Brain microvascular endothelial cell (primary cell): ENCODE measurements at regions not wholly inside any gene's neighbourhood (a gene's known extent, or its start where the extent isn't known, plus 50 kb on each side); places are given as distances from the start of the nearest gene placed in this dataset.

Experiments used
- DNase-seq: peaks from one replicate; pipeline ENCODE4 v3.0.0-alpha.2; 2020
- H3K27ac ChIP-seq: fragments of 250-450 bp; sonication (Bioruptor Pico); 2 replicates; pipeline ENCODE4 v1.5.1; 2020; ENCODE audit warnings: mild to moderate bottlenecking, moderate library complexity
- H3K27me3 ChIP-seq: fragments of 250-450 bp; sonication (Bioruptor Pico); replicated peaks from 2 replicates; pipeline ENCODE4 v1.5.1; 2020; ENCODE audit warnings: mild to moderate bottlenecking
- H3K36me3 ChIP-seq: fragments of 250-450 bp; sonication (Bioruptor Pico); replicated peaks from 2 replicates; pipeline ENCODE4 v1.5.1; 2020; ENCODE audit warnings: mild to moderate bottlenecking
- H3K4me3 ChIP-seq: 2 replicates; pipeline ENCODE4 v1.5.1; 2011; ENCODE audit warnings: low read depth, mild to moderate bottlenecking, control low read depth, low read length, moderate library complexity
- CTCF ChIP-seq: IDR thresholded peaks from 2 replicates; pipeline ENCODE4 v1.5.1; 2011; ENCODE audit warnings: low read depth, mild to moderate bottlenecking, moderate library complexity, low read length, control low read depth, inconsistent platforms; ENCODE audit errors: missing control alignments
- in situ Hi-C: cut with HindIII; loops from 2 replicates; pipeline ENCODE4 v1.10.0; 2017; ENCODE audit warnings: low sequenced_read_pairs, low pct_ligation_motif_present

GRCh38 chr16:88293097-88293496 lies 89.7 kb upstream of the ZNF469 start:
- Histone ChIP-seq H3K27ac (no peak overlapping the region), H3K27me3 (no peaks in the 10 kb centered on the region), H3K4me3 (no peak overlapping the region), H3K36me3 (no peaks in the 10 kb centered on the region)
- no peak for TF ChIP-seq CTCF
- DNase-seq = no peak
- in situ Hi-C loops = no loop called here

GRCh38 chr16:88295671-88296436 lies 86.9 kb upstream of the ZNF469 start:
- H3K36me3 ChIP-seq = no peaks in the 10 kb centered on the region
- no peak overlapping the region for H3K27ac ChIP-seq
- no peak for TF ChIP-seq CTCF
- in situ Hi-C loops = no loop called here
- DNase-seq = no peak
- H3K27me3 ChIP-seq = no peaks in the 10 kb centered on the region
- H3K4me3 ChIP-seq = no peak overlapping the region

GRCh38 chr16:88296437-88297177 lies 86.2 kb upstream of the ZNF469 start:
- H3K27ac ChIP-seq = no peak overlapping the region
- in situ Hi-C loops = no loop called here
- H3K36me3 ChIP-seq = no peaks in the 10 kb centered on the region
- DNase-seq = no peak
- H3K27me3 ChIP-seq = no peaks in the 10 kb centered on the region
- TF ChIP-seq CTCF = no peak
- no peak overlapping the region for H3K4me3 ChIP-seq

- DNase-seq = no peak
- Histone ChIP-seq H3K27ac (no peak overlapping the region), H3K4me3 (no peak overlapping the region), H3K27me3 (no peaks in the 10 kb centered on the region), H3K36me3 (no peaks in the 10 kb centered on the region)
- no peak for TF ChIP-seq CTCF
- in situ Hi-C loops = no loop called here
Measured at GRCh38 chr16:88297178-88297720, 85.5 kb upstream of the ZNF469 start.

- no peak for TF ChIP-seq CTCF
- peak; percentile 54 for DNase-seq
- Histone ChIP-seq H3K36me3 (no peaks in the 10 kb centered on the region), H3K4me3 (no peak overlapping the region), H3K27ac (peak overlapping the region; percentile 30), H3K27me3 (no peaks in the 10 kb centered on the region)
- in situ Hi-C loops = no loop called here
Measured at GRCh38 chr16:88298181-88298832, 84.5 kb upstream of the ZNF469 start.
